Activated CD8-positive, alpha-beta memory T cell treated with anti-CD3 and anti-CD28 coated beads, Interleukin-2, amount 50 U/mL, for 1 hour (primary cell): ENCODE measurements at regions not wholly inside any gene's neighbourhood (a gene's known extent, or its start where the extent isn't known, plus 50 kb on each side); places are given as distances from the start of the nearest gene placed in this dataset.

Experiments used
- DNase-seq: peaks from one replicate; pipeline ENCODE4 v3.0.0-alpha.2; 2020; ENCODE audit errors: extremely low read depth

GRCh38 chr13:75945841-75946482, 309.8 kb downstream of the LMO7 start:
- DNase-seq: no peak

- no peak for DNase-seq
Observed at GRCh38 chr13:75938811-75939560, 302.9 kb downstream of the LMO7 start.

- DNase-seq: no peak
Observed at GRCh38 chr13:75936791-75937190, 300.7 kb downstream of the LMO7 start.

DNA sequence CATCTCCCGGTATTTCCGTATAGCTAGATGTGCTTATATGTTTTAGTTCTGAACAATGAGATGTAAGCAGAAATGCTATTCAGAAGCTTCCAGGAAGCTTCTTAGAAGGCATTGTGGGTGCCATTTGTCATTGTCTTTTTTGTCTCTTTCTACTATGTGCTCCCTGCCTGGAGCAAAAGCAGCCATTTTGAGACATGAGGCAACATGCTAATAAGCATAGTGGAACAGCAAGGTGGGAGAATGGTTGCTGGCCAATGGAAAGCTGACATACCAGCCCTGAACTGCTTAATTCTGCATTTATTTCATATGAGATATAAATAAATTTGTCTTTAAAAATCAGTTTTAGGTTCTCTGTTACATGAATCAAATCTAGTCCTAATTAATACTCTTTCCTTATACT, 299.7 kb downstream of the LMO7 start:
- no peak for DNase-seq

GRCh38 chr13:75934889-75935288, 298.8 kb downstream of the LMO7 start:
- DNase-seq: no peak

- no peak for DNase-seq
Observed at GRCh38 chr13:75932636-75933035, 296.5 kb downstream of the LMO7 start.

- DNase-seq: no peak
Observed at GRCh38 chr13:75931116-75931515, 295.0 kb downstream of the LMO7 start.

DNA sequence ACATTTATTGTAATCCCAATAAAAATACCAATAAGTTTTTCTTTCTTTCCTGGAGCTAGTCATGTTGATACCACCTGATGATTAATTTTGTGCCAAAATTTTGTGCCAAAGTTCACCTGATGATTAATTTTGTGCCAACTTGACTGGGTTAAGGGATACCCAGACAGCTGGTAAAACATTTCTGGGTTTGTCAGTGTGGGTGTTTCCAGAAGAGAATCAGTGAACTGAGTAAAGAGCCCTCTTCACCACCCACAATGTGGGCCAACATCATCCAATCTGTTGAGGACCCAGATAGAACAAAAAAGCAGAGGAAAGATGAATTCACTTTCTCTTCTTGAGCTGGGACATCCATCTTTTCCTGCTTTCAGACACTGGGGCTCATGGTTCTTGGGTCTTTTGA, 292.9 kb downstream of the LMO7 start:
- no peak for DNase-seq

DNA sequence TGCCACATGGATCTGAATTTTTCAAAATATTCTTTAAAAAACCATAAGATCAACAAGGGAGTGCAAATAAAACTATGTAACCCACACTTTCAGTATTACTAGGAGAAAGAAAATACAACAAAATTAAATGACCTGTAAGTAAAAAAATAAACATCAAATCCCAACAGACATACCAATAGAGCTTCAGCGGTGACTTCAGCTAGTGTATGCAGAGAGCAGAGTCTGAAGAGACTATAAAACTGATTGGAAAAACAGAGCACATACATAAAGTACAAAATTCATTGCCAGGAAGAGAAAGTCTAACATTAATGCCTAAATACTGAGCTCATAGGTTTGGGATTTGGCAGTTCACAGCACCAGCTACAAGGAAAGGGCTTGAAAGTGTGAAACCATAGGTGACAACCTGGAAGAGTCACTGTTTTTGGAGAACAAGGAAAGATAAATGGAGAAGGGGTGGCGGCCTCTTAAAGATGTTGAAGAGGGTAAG, 291.1 kb downstream of the LMO7 start:
- no peak for DNase-seq

GRCh38 chr13:75920536-75920935, 284.4 kb downstream of the LMO7 start:
- DNase-seq: no peak

GRCh38 chr13:75919660-75920199, 283.6 kb downstream of the LMO7 start:
- no peak for DNase-seq

DNA sequence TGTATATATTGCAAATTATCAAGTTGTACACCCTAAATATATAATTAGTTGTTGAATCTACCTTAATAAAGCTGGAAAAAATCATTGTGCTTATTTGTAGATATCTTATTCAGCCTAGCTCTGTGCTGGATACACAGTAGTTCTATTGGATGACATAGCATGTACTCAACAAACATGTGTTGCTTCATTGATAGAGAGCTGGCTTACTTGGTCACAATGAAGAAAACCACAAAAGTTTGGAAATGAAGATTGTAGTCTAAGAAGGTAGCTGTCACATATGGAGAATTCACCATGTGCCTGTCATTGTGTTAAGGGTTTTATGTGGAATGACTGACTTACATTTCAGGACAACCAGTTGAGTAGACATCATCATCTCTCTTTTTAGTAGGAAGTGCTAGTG, 278.9 kb downstream of the LMO7 start:
- no peak for DNase-seq

DNA sequence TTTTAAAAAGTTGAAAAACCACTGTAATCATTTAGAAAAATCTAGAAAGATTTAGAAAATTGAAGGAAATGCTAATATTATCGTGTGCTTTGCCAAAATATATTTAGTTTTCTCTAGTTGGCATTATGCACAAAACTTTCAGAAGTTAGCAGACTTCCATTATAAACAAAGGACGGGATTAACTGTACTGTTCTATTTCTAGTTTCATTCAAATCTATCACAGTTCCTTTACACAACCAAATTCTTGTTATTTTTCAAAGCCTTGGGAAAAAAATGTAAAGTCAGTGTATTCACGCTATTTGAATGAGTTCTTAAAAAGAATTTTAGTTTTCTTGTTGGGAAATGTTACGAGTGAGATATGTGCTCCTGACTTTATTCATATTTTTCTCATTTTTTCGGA, 277.8 kb downstream of the LMO7 start:
- no peak for DNase-seq

- no peak for DNase-seq
Observed at GRCh38 chr13:75910591-75910990, 274.5 kb downstream of the LMO7 start.
